RWPE2 (cell line): ENCODE measurements at regions not wholly inside any gene's neighbourhood (a gene's known extent, or its start where the extent isn't known, plus 50 kb on each side); places are given as distances from the start of the nearest gene placed in this dataset.

Experiments
- ATAC-seq: fragments of 200-7000 bp; cut with Tn5 transposase; 3 replicates; pipeline ENCODE4 v1.9.1; 2021; ENCODE audit warnings: low read depth
- DNase-seq: peaks from one replicate; pipeline ENCODE4 v3.0.0-alpha.2; 2020; ENCODE audit warnings: low spot score
- H3K27ac ChIP-seq: fragments of 450-650 bp; 2 replicates; pipeline ENCODE4 v1.5.1; 2017; ENCODE audit warnings: mild to moderate bottlenecking; ENCODE audit not compliant: poor library complexity, severe bottlenecking
- H3K27me3 ChIP-seq: fragments of 250-450 bp; sonication (Bioruptor Pico); 2 replicates; pipeline ENCODE4 v1.5.1; 2021; ENCODE audit warnings: mild to moderate bottlenecking, moderate library complexity; ENCODE audit not compliant: insufficient read depth, poor library complexity, severe bottlenecking
- H3K36me3 ChIP-seq: fragments of 250-450 bp; sonication (Bioruptor Pico); 2 replicates; pipeline ENCODE4 v1.5.1; 2020; ENCODE audit warnings: low read depth, mild to moderate bottlenecking, moderate library complexity
- H3K4me1 ChIP-seq: fragments of 250-450 bp; sonication (Bioruptor Pico); 2 replicates; pipeline ENCODE4 v1.5.1; 2021; ENCODE audit warnings: mild to moderate bottlenecking, moderate library complexity; ENCODE audit not compliant: insufficient read depth, poor library complexity, severe bottlenecking
- H3K4me3 ChIP-seq: fragments of 250-450 bp; sonication (Bioruptor Pico); 2 replicates; pipeline ENCODE4 v1.5.1; 2021; ENCODE audit warnings: mild to moderate bottlenecking, moderate library complexity; ENCODE audit not compliant: severe bottlenecking
- H3K9me3 ChIP-seq: fragments of 250-450 bp; sonication (Bioruptor Pico); 2 replicates; pipeline ENCODE4 v1.5.1; 2021; ENCODE audit warnings: mild to moderate bottlenecking, moderate library complexity; ENCODE audit not compliant: severe bottlenecking
- CTCF ChIP-seq: fragments of 450-650 bp; IDR thresholded peaks from one replicate; pipeline ENCODE4 v1.5.1; 2017; ENCODE audit warnings: mild to moderate bottlenecking, moderate library complexity; ENCODE audit not compliant: poor library complexity, severe bottlenecking

GRCh38 chr1:221793439-221794078 is 51.7 kb upstream of the DUSP10 start:
- no peaks in the 10 kb centered on the region for H3K9me3 ChIP-seq
- no peak overlapping the region for H3K27ac ChIP-seq
- DNase-seq (no peak), ATAC-seq (no peak)
- no peaks in the 10 kb centered on the region for H3K4me1 ChIP-seq
- no peaks in the 10 kb centered on the region for H3K27me3 ChIP-seq
- H3K36me3 ChIP-seq, result no peaks in the 10 kb centered on the region
- TF ChIP-seq CTCF, result no peak
- H3K4me3 ChIP-seq, result no peak overlapping the region

GRCh38 chr1:221791846-221792245 is 50.0 kb upstream of the DUSP10 start:
- DNase-seq, result no peak
- no peaks in the 10 kb centered on the region for H3K27me3 ChIP-seq
- no peak overlapping the region for H3K27ac ChIP-seq
- H3K4me3 ChIP-seq, result no peak overlapping the region
- no peaks in the 10 kb centered on the region for H3K9me3 ChIP-seq
- ATAC-seq, result no peak
- H3K36me3 ChIP-seq, result no peaks in the 10 kb centered on the region
- H3K4me1 ChIP-seq, result no peaks in the 10 kb centered on the region
- no peak for TF ChIP-seq CTCF
